Fibroblast of mammary gland (primary cell): ENCODE measurements at regions not wholly inside any gene's neighbourhood (a gene's known extent, or its start where the extent isn't known, plus 50 kb on each side); places are given as distances from the start of the nearest gene placed in this dataset.

Experiments used
- DNase-seq: peaks from one replicate; pipeline ENCODE4 v3.0.0-alpha.2; 2010; ENCODE audit warnings: low read depth
- H3K4me3 ChIP-seq: 2 replicates; pipeline ENCODE4 v1.5.1; 2011; ENCODE audit warnings: low read depth, mild to moderate bottlenecking, low read length, moderate library complexity; ENCODE audit not compliant: control insufficient read depth
- CTCF ChIP-seq: conservative IDR thresholded peaks from 2 replicates; pipeline ENCODE4 v1.5.1; 2011; ENCODE audit warnings: low read depth, low read length, inconsistent platforms; ENCODE audit not compliant: control insufficient read depth, insufficient read depth

- no peak for DNase-seq
- TF ChIP-seq CTCF, result no peak
- no peak overlapping the region for H3K4me3 ChIP-seq
Measured at GRCh38 chr12:87383680-87384079, 645.5 kb downstream of the C12orf50 start.

DNA sequence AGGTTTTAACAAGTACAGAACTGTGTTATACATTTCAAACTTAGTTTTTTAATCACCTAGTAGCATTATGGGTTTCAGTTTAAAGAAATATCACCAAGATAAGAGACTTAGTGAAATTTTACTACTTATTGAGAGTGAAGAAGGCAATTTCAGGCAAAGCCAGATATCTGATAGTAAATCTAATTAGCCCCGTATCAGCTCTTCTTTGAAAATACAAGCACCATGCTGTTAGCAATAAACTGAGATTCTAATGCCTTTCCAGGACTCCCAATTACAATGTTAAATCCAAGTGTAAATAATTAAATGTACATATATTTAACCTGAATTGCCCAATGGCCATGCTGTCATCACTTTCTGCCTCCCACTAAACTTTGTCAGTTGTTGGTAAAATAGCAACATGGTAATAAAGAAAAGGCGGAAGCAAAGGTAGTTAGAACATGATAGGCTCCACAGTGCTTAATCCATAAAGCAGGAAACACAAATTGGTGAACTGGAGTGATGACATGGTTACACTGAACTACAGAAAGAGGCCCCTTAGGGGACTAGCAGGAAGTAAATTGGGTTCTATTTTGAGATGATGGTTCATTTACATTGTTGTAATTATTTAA, 646.1 kb downstream of the C12orf50 start:
- no peak for DNase-seq
- no peak overlapping the region for H3K4me3 ChIP-seq
- no peak for TF ChIP-seq CTCF

DNA sequence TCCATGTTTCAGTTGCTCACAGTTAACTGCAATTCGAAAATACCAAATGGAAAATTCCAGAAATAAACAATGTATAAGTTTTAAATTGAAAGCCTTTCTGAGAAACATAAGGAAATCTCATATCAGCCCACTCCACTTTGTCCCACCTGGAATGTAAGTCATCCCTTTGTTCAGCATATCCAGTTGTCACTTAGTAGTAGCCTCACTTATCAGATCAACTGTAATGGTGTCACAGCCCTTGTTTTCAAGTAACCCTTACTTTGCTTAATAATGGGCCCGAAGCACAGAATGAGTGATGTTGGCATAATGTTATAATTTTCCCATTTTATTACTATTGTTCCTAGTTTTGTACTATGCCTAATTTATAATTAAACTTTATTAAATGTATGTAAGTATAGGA, 646.8 kb downstream of the C12orf50 start:
- no peak for DNase-seq
- no peak for TF ChIP-seq CTCF
- H3K4me3 ChIP-seq, result no peak overlapping the region

DNA sequence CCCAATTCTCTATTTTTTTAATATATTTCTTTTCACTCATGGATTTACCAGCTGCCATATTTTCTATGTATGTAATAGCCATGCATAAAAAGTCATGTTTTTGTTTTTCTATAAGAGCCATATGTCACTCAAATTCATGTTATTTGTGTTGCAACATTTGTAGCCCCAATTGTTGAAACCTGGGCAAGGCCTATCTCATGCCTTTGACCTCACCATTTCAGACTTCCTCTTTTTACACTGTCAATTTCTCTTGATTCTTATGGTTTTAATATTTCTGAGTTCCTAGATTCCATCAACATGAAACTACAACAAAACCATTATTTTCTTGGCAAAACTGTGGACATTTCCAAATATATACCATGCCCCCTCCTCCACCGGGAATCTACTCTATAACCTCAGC, 647.5 kb downstream of the C12orf50 start:
- no peak for TF ChIP-seq CTCF
- no peak overlapping the region for H3K4me3 ChIP-seq
- no peak for DNase-seq

DNA sequence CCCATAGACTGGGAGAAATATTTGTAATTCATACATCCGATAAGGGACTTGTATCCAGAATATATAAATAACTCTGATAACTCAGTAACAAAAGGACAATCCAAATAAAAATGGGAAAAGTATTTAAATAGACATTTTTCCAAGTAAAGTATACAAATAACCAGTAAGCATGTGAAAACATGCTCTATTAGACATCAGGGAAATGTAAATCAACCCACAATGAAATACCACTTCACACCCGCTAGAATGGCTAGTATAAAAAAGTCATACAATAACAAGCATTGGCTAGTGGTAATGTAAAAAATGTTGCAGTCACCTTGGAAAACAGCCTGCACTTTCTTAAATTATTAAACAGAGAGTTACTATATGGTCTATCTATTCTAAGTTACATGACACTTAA, 650.7 kb downstream of the C12orf50 start:
- no peak overlapping the region for H3K4me3 ChIP-seq
- TF ChIP-seq CTCF, result no peak
- DNase-seq, result no peak

GRCh38 chr12:87376722-87377121, 652.5 kb downstream of the C12orf50 start:
- no peak for TF ChIP-seq CTCF
- H3K4me3 ChIP-seq, result no peak overlapping the region
- DNase-seq, result no peak

- DNase-seq, result no peak
- H3K4me3 ChIP-seq, result no peak overlapping the region
- no peak for TF ChIP-seq CTCF
Measured at GRCh38 chr12:87369161-87369560, 660.0 kb downstream of the C12orf50 start.
